Activated T-cell treated with anti-CD3 and anti-CD28 coated beads, Interleukin-2, amount 50 U/mL, for 1 hour (primary cell): ENCODE measurements at regions not wholly inside any gene's neighbourhood (a gene's known extent, or its start where the extent isn't known, plus 50 kb on each side); places are given as distances from the start of the nearest gene placed in this dataset.
"Not testable (repeated sequence)": the region's sequence is repeated elsewhere in the genome, so short reads cannot be mapped to it uniquely, and the experiment has no call there.

Experiments used
- DNase-seq: peaks from one replicate; pipeline ENCODE4 v3.0.0-alpha.2; 2020

GRCh38 chr5:108581026-108581425 lies 166.7 kb upstream of the FER start:
- no peak for DNase-seq

GRCh38 chr5:108579236-108579635 lies 168.5 kb upstream of the FER start:
- DNase-seq, result no peak

GRCh38 chr5:108578791-108579190 lies 168.9 kb upstream of the FER start:
- no peak for DNase-seq

- DNase-seq, result no peak
Measured at GRCh38 chr5:108567429-108567828, 180.3 kb upstream of the FER start.

GRCh38 chr5:108564441-108564840 lies 182.5 kb upstream of the FBXL17 start:
- DNase-seq, result no peak

- DNase-seq, result no peak
Measured at GRCh38 chr5:108562205-108562454, 180.2 kb upstream of the FBXL17 start.

GRCh38 chr5:108561416-108562204 lies 179.7 kb upstream of the FBXL17 start:
- DNase-seq, result no peak

- no peak for DNase-seq
Measured at GRCh38 chr5:108560581-108560980, 178.7 kb upstream of the FBXL17 start.

- no peak for DNase-seq
Measured at GRCh38 chr5:108560166-108560565, 178.3 kb upstream of the FBXL17 start.

GRCh38 chr5:108558840-108559239 lies 176.9 kb upstream of the FBXL17 start:
- DNase-seq, result not testable (repeated sequence)

GRCh38 chr5:108558142-108558541 lies 176.2 kb upstream of the FBXL17 start:
- DNase-seq, result not testable (repeated sequence)

- DNase-seq, result no peak
Measured at GRCh38 chr5:108557686-108558085, 175.8 kb upstream of the FBXL17 start.

GRCh38 chr5:108556441-108557145 lies 174.7 kb upstream of the FBXL17 start:
- no peak for DNase-seq

GRCh38 chr5:108548684-108549596 lies 167.0 kb upstream of the FBXL17 start:
- no peak for DNase-seq

GRCh38 chr5:108546939-108547338 lies 165.0 kb upstream of the FBXL17 start:
- no peak for DNase-seq

- no peak for DNase-seq
Measured at GRCh38 chr5:108545301-108545700, 163.4 kb upstream of the FBXL17 start.

GRCh38 chr5:108543486-108543885 lies 161.6 kb upstream of the FBXL17 start:
- DNase-seq, result no peak

GRCh38 chr5:108541836-108542235 lies 159.9 kb upstream of the FBXL17 start:
- DNase-seq, result no peak

- DNase-seq, result no peak
Measured at GRCh38 chr5:108536321-108536720, 154.4 kb upstream of the FBXL17 start.

- not testable (repeated sequence) for DNase-seq
Measured at GRCh38 chr5:108532129-108532445, 150.2 kb upstream of the FBXL17 start.

GRCh38 chr5:108531367-108532128 lies 149.7 kb upstream of the FBXL17 start:
- no peak for DNase-seq

GRCh38 chr5:108530706-108531105 lies 148.8 kb upstream of the FBXL17 start:
- DNase-seq, result no peak

- no peak for DNase-seq
Measured at GRCh38 chr5:108529381-108529780, 147.5 kb upstream of the FBXL17 start.
